H1 (cell line): ENCODE measurements at regions not wholly inside any gene's neighbourhood (a gene's known extent, or its start where the extent isn't known, plus 50 kb on each side); places are given as distances from the start of the nearest gene placed in this dataset.

ENCODE experiments used
- CEBPB ChIP-seq: IDR thresholded peaks from 2 replicates; pipeline ENCODE4 v1.6.1; 2012; ENCODE audit warnings: low read depth, low read length
- FOSL1 ChIP-seq: IDR thresholded peaks from 2 replicates; pipeline ENCODE4 v1.6.1; 2011; ENCODE audit warnings: mild to moderate bottlenecking, low read depth, low read length, moderate library complexity; ENCODE audit not compliant: insufficient read depth

- TF ChIP-seq CEBPB = no peak
- no peak for TF ChIP-seq FOSL1
- TF ChIP-seq, all 59 proteins: peak for 0
Measured at GRCh38 chr6:94953867-94954631, 623.3 kb upstream of the MANEA start (continued).
